Naive B cell (primary cell): ENCODE measurements at regions not wholly inside any gene's neighbourhood (a gene's known extent, or its start where the extent isn't known, plus 50 kb on each side); places are given as distances from the start of the nearest gene placed in this dataset.
A peak's percentile ranks its signal among the peaks of the same experiment; 100 is the strongest.
"Not testable (repeated sequence)": the region's sequence is repeated elsewhere in the genome, so short reads cannot be mapped to it uniquely, and the experiment has no call there.

Experiments used
- ATAC-seq, 2 donors: fragments of 150-1000 bp; cut with Tn5 transposase; 2 replicates each; pipeline ENCODE4 v1.10.0; 2021; ENCODE audit warnings: low read depth in 2 of 2, mild to moderate bottlenecking in 2 of 2, moderate library complexity in 2 of 2
- DNase-seq: peaks from one replicate; pipeline ENCODE4 v3.0.0; 2022
- H3K27ac Mint-ChIP-seq, 6 donors: one replicate each; pipeline ENCODE4 v1.8.0; 2020 to 2022; ENCODE audit warnings: mild to moderate bottlenecking in 6 of 6, mixed read lengths in 6 of 6, moderate library complexity in 5 of 6, inconsistent platforms in 2 of 6
- H3K27me3 Mint-ChIP-seq, 3 donors: one replicate each; pipeline ENCODE4 v1.8.0; 2021 to 2022; ENCODE audit warnings: mixed read lengths in 3 of 3, mild to moderate bottlenecking in 1 of 3
- H3K36me3 Mint-ChIP-seq, 2 donors: one replicate each; pipeline ENCODE4 v1.8.0; 2020 to 2022; ENCODE audit warnings: mixed read lengths in 2 of 2, inconsistent platforms in 1 of 2, mild to moderate bottlenecking in 1 of 2
- H3K4me1 Mint-ChIP-seq, 3 donors: one replicate each; pipeline ENCODE4 v1.8.0; 2020 to 2022; ENCODE audit warnings: mixed read lengths in 3 of 3, inconsistent platforms in 1 of 3, mild to moderate bottlenecking in 1 of 3, moderate library complexity in 1 of 3
- H3K4me3 Mint-ChIP-seq, 8 donors: one replicate each; pipeline ENCODE4 v1.8.0; 2020 to 2022; ENCODE audit warnings: mild to moderate bottlenecking in 8 of 8, mixed read lengths in 8 of 8, moderate library complexity in 8 of 8, inconsistent platforms in 2 of 8
- H3K9me3 Mint-ChIP-seq, 7 donors: one replicate each; pipeline ENCODE4 v1.8.0; 2020 to 2022; ENCODE audit warnings: mixed read lengths in 7 of 7, mild to moderate bottlenecking in 5 of 7, inconsistent platforms in 2 of 7, moderate library complexity in 1 of 7

GRCh38 chr2:143840601-143841000, 679.3 kb downstream of the ZEB2 start:
- Mint-ChIP-seq H3K27ac (no peak overlapping the region), H3K4me3 (no peak overlapping the region), H3K4me1 (no peaks in the 10 kb centered on the region), H3K27me3 (no peaks in the 10 kb centered on the region), H3K36me3 (no peaks in the 10 kb centered on the region), H3K9me3 (no peaks in the 10 kb centered on the region)
- ATAC-seq: no peak
- no peak for DNase-seq

- no peak overlapping the region for H3K27ac Mint-ChIP-seq
- no peaks in the 10 kb centered on the region for H3K36me3 Mint-ChIP-seq
- DNase-seq (no peak), ATAC-seq (no peak)
- no peaks in the 10 kb centered on the region for H3K27me3 Mint-ChIP-seq
- no peaks in the 10 kb centered on the region for H3K4me1 Mint-ChIP-seq
- H3K9me3 Mint-ChIP-seq: no peaks in the 10 kb centered on the region
- no peak overlapping the region for H3K4me3 Mint-ChIP-seq
Measured at GRCh38 chr2:143840194-143840593, 679.7 kb downstream of the ZEB2 start.

- no peak overlapping the region for H3K4me3 Mint-ChIP-seq
- no peaks in the 10 kb centered on the region for H3K27me3 Mint-ChIP-seq
- no peak for ATAC-seq
- no peaks in the 10 kb centered on the region for H3K4me1 Mint-ChIP-seq
- no peaks in the 10 kb centered on the region for H3K9me3 Mint-ChIP-seq
- no peak overlapping the region for H3K27ac Mint-ChIP-seq
- no peaks in the 10 kb centered on the region for H3K36me3 Mint-ChIP-seq
- DNase-seq: no peak
Measured at GRCh38 chr2:143839456-143839855, 680.5 kb downstream of the ZEB2 start.

GRCh38 chr2:143837055-143837454, 682.9 kb downstream of the ZEB2 start:
- not testable (repeated sequence) for H3K4me3 Mint-ChIP-seq, H3K27me3 Mint-ChIP-seq, H3K27ac Mint-ChIP-seq, H3K36me3 Mint-ChIP-seq, H3K4me1 Mint-ChIP-seq, DNase-seq, ATAC-seq, H3K9me3 Mint-ChIP-seq

- no peaks in the 10 kb centered on the region for H3K36me3 Mint-ChIP-seq
- no peaks in the 10 kb centered on the region for H3K27me3 Mint-ChIP-seq
- H3K9me3 Mint-ChIP-seq: no peaks in the 10 kb centered on the region
- no peak overlapping the region for H3K27ac Mint-ChIP-seq
- no peaks in the 10 kb centered on the region for H3K4me1 Mint-ChIP-seq
- no peak for DNase-seq
- no peak for ATAC-seq
- H3K4me3 Mint-ChIP-seq: no peak overlapping the region
Measured at GRCh38 chr2:143835481-143835880, 684.4 kb downstream of the ZEB2 start.

GRCh38 chr2:143833015-143833660, 686.8 kb downstream of the ZEB2 start:
- H3K4me1 Mint-ChIP-seq: no peaks in the 10 kb centered on the region
- H3K27ac Mint-ChIP-seq: no peak overlapping the region
- H3K36me3 Mint-ChIP-seq: no peaks in the 10 kb centered on the region
- H3K27me3 Mint-ChIP-seq: peaks cover 0 to 3% (median 0%) of the 10 kb centered on the region in 3 donors
- ATAC-seq: no peak
- no peak for DNase-seq
- H3K9me3 Mint-ChIP-seq: no peaks in the 10 kb centered on the region
- no peak overlapping the region for H3K4me3 Mint-ChIP-seq

GRCh38 chr2:143830476-143830875, 689.4 kb downstream of the ZEB2 start:
- H3K4me3 Mint-ChIP-seq: no peak overlapping the region

GRCh38 chr2:143828763-143829537, 691.0 kb downstream of the ZEB2 start:
- no peaks in the 10 kb centered on the region for H3K4me1 Mint-ChIP-seq
- ATAC-seq (no peak), DNase-seq (no peak)
- peak overlapping the region in 1 of 6 donors; percentile 55 for H3K27ac Mint-ChIP-seq
- peaks cover 0 to 8% (median 0%) of the 10 kb centered on the region in 3 donors for H3K27me3 Mint-ChIP-seq
- no peak overlapping the region for H3K4me3 Mint-ChIP-seq
- peaks cover 0 to 1% (median 0%) of the 10 kb centered on the region in 7 donors for H3K9me3 Mint-ChIP-seq
- H3K36me3 Mint-ChIP-seq: no peaks in the 10 kb centered on the region

More at GRCh38 chr2:143830476-143830875, 689.4 kb downstream of the ZEB2 start:
- Mint-ChIP-seq H3K27me3 (peaks cover 0 to 8% (median 0%) of the 10 kb centered on the region in 3 donors), H3K27ac (no peak overlapping the region), H3K9me3 (peaks cover 0 to 1% (median 0%) of the 10 kb centered on the region in 7 donors), H3K36me3 (no peaks in the 10 kb centered on the region), H3K4me1 (no peaks in the 10 kb centered on the region)
- ATAC-seq (no peak), DNase-seq (no peak)

GRCh38 chr2:143824791-143825190, 695.1 kb downstream of the ZEB2 start:
- Mint-ChIP-seq H3K36me3 (no peaks in the 10 kb centered on the region), H3K4me1 (peaks cover 0 to 4% (median 0%) of the 10 kb centered on the region in 3 donors), H3K27ac (no peak overlapping the region), H3K4me3 (no peak overlapping the region), H3K27me3 (peaks cover 0 to 8% (median 0%) of the 10 kb centered on the region in 3 donors), H3K9me3 (peaks cover 0 to 1% (median 0%) of the 10 kb centered on the region in 7 donors)
- no peak for DNase-seq
- no peak for ATAC-seq

- Mint-ChIP-seq H3K9me3 (peaks cover 0 to 1% (median 0%) of the 10 kb centered on the region in 7 donors), H3K4me3 (no peak overlapping the region), H3K27me3 (peaks cover 0 to 5% (median 0%) of the 10 kb centered on the region in 3 donors), H3K36me3 (no peaks in the 10 kb centered on the region), H3K27ac (no peak overlapping the region), H3K4me1 (peaks cover 0 to 11% (median 0%) of the 10 kb centered on the region in 3 donors)
- DNase-seq (no peak), ATAC-seq (no peak)
Measured at GRCh38 chr2:143823876-143824275, 694.7 kb downstream of the ARHGAP15 start.

GRCh38 chr2:143823296-143823695, 694.1 kb downstream of the ARHGAP15 start:
- DNase-seq: no peak
- Mint-ChIP-seq H3K27ac (no peak overlapping the region), H3K36me3 (no peaks in the 10 kb centered on the region), H3K4me1 (peaks cover 0 to 11% (median 0%) of the 10 kb centered on the region in 3 donors), H3K9me3 (peaks cover 0 to 1% (median 0%) of the 10 kb centered on the region in 7 donors), H3K27me3 (peaks cover 0 to 5% (median 0%) of the 10 kb centered on the region in 3 donors), H3K4me3 (no peak overlapping the region)
- no peak for ATAC-seq

- DNase-seq: no peak
- H3K36me3 Mint-ChIP-seq: no peaks in the 10 kb centered on the region
- peaks cover 0 to 2% (median 0%) of the 10 kb centered on the region in 3 donors for H3K27me3 Mint-ChIP-seq
- no peak overlapping the region for H3K4me3 Mint-ChIP-seq
- peaks cover 0 to 11% (median 0%) of the 10 kb centered on the region in 3 donors for H3K4me1 Mint-ChIP-seq
- ATAC-seq: no peak
- H3K9me3 Mint-ChIP-seq: peaks cover 0 to 1% (median 0%) of the 10 kb centered on the region in 7 donors
- H3K27ac Mint-ChIP-seq: no peak overlapping the region
Measured at GRCh38 chr2:143822736-143823135, 693.5 kb downstream of the ARHGAP15 start.

GRCh38 chr2:143819764-143820163, 690.5 kb downstream of the ARHGAP15 start:
- Mint-ChIP-seq H3K27me3 (no peaks in the 10 kb centered on the region), H3K9me3 (peaks cover 0 to 1% (median 0%) of the 10 kb centered on the region in 7 donors), H3K4me3 (no peak overlapping the region), H3K27ac (no peak overlapping the region), H3K4me1 (peaks cover 2 to 15% (median 5%) of the 10 kb centered on the region in 3 donors), H3K36me3 (no peaks in the 10 kb centered on the region)
- DNase-seq: no peak
- ATAC-seq: no peak

- ATAC-seq (peak; percentile 48 to 70), DNase-seq (no peak)
- Mint-ChIP-seq H3K36me3 (no peaks in the 10 kb centered on the region), H3K27ac (peak overlapping the region in 2 of 6 donors; percentile 12 to 28), H3K27me3 (no peaks in the 10 kb centered on the region), H3K9me3 (peaks cover 0 to 5% (median 0%) of the 10 kb centered on the region in 7 donors), H3K4me3 (no peak overlapping the region), H3K4me1 (peaks cover 6 to 18% (median 9%) of the 10 kb centered on the region in 3 donors)
Measured at GRCh38 chr2:143819190-143819735, 690.0 kb downstream of the ARHGAP15 start.
